DOHH2 (cell line): ENCODE measurements at regions not wholly inside any gene's neighbourhood (a gene's known extent, or its start where the extent isn't known, plus 50 kb on each side); places are given as distances from the start of the nearest gene placed in this dataset.

ENCODE experiments used
- EZH2phosphoT487 ChIP-seq: fragments of 200-600 bp; sonication (generic); IDR thresholded peaks from 2 replicates; pipeline ENCODE4 v1.6.1; 2017; ENCODE audit warnings: borderline replicate concordance, mild to moderate bottlenecking, antibody characterized with exemption, low read length, moderate library complexity, mixed read lengths
- TF ChIP-seq, protein P1 (sequence below): fragments of 200-600 bp; sonication (generic); IDR thresholded peaks from one replicate; pipeline ENCODE4 v1.5.1; 2014; ENCODE audit warnings: antibody characterized with exemption, mild to moderate bottlenecking, low read depth, low read length; ENCODE audit not compliant: poor library complexity, severe bottlenecking

DNA sequence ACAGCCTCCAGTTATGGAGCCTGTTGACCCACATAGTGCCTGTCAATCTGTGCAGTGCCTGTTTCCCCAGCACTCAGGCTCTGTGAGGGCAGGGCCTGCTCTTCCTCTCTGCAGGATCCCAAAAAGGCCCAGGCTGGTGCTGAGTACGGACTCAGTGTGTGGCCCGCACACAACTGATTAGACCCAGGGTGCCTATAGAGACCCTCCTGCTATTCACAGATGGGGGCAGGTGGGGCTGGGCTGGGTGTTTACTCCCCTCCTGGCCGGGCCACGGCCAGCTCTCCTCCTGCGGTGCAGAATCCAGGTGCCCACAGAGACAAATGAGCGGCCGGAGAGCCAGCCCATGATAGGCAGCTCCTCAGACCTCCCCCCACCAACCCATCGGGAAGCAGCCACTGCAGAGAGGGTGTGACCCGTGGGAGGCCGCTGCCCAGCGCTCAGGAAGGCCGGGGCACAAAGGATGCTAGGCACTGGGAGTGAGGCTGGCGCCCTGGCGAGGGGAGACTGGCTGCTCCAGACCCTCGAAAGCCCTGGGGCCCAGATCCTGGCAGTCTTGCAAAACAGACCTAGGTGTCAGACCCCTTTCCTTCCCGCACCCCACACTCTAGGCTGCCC is 239.0 kb downstream of the CTTN start:
- TF ChIP-seq, protein P1, sequence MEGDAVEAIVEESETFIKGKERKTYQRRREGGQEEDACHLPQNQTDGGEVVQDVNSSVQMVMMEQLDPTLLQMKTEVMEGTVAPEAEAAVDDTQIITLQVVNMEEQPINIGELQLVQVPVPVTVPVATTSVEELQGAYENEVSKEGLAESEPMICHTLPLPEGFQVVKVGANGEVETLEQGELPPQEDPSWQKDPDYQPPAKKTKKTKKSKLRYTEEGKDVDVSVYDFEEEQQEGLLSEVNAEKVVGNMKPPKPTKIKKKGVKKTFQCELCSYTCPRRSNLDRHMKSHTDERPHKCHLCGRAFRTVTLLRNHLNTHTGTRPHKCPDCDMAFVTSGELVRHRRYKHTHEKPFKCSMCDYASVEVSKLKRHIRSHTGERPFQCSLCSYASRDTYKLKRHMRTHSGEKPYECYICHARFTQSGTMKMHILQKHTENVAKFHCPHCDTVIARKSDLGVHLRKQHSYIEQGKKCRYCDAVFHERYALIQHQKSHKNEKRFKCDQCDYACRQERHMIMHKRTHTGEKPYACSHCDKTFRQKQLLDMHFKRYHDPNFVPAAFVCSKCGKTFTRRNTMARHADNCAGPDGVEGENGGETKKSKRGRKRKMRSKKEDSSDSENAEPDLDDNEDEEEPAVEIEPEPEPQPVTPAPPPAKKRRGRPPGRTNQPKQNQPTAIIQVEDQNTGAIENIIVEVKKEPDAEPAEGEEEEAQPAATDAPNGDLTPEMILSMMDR = no peak
- TF ChIP-seq EZH2phosphoT487 = no peak
